CD8-positive, alpha-beta memory T cell (primary cell): ENCODE measurements at regions not wholly inside any gene's neighbourhood (a gene's known extent, or its start where the extent isn't known, plus 50 kb on each side); places are given as distances from the start of the nearest gene placed in this dataset.

Experiments
- CTCF ChIA-PET: fragments of 350-600 bp; sonication (Branson Sonifier 250); formaldehyde crosslinking; loops from one replicate; lab custom pipeline; 2021; ENCODE audit warnings: antibody characterized with exemption; lab: Charles Lee
- POLR2A ChIA-PET: fragments of 350-600 bp; sonication (Branson Sonifier 250); formaldehyde crosslinking; loops from one replicate; lab custom pipeline; 2021; ENCODE audit warnings: antibody characterized with exemption; lab: Charles Lee
- DNase-seq, 5 donors: peaks; one replicate each; pipeline versions ENCODE4 v3.0.0 to v3.0.0-alpha.2; 2020 to 2022; ENCODE audit warnings: mixed read lengths in 1 of 5
- H3K27ac ChIP-seq: one replicate; pipeline ENCODE4 v1.7.0; 2013; ENCODE audit warnings: low read depth, mild to moderate bottlenecking, low read length, moderate library complexity
- H3K27me3 ChIP-seq: 2 replicates; pipeline ENCODE4 v1.7.0; 2013; ENCODE audit warnings: low read length, mild to moderate bottlenecking; ENCODE audit not compliant: insufficient read depth, poor library complexity, severe bottlenecking
- H3K36me3 ChIP-seq: 2 replicates; pipeline ENCODE4 v1.7.0; 2013; ENCODE audit warnings: mild to moderate bottlenecking, low read length, moderate library complexity; ENCODE audit not compliant: insufficient read depth
- H3K4me1 ChIP-seq: 2 replicates; pipeline ENCODE4 v1.7.0; 2013; ENCODE audit warnings: mild to moderate bottlenecking, low read length, moderate library complexity; ENCODE audit not compliant: insufficient read depth
- H3K4me3 ChIP-seq: 2 replicates; pipeline ENCODE4 v1.7.0; 2013; ENCODE audit warnings: mild to moderate bottlenecking, low read length
- H3K9me3 ChIP-seq: 2 replicates; pipeline ENCODE4 v1.7.0; 2013; ENCODE audit warnings: mild to moderate bottlenecking, low read length
- H3K27ac Mint-ChIP-seq, 8 donors: one replicate each; pipeline ENCODE4 v1.8.0; 2020 to 2021; ENCODE audit warnings: mixed read lengths in 8 of 8, mild to moderate bottlenecking in 6 of 8, inconsistent platforms in 3 of 8, moderate library complexity in 3 of 8
- H3K27me3 Mint-ChIP-seq, 2 donors: one replicate each; pipeline ENCODE4 v1.8.0; 2020 to 2021; ENCODE audit warnings: mixed read lengths in 2 of 2, mild to moderate bottlenecking in 1 of 2, moderate library complexity in 1 of 2
- H3K36me3 Mint-ChIP-seq, 3 donors: one replicate each; pipeline ENCODE4 v1.8.0; 2020 to 2021; ENCODE audit warnings: mixed read lengths in 3 of 3, inconsistent platforms in 1 of 3, mild to moderate bottlenecking in 1 of 3
- H3K4me1 Mint-ChIP-seq, 3 donors: one replicate each; pipeline ENCODE4 v1.8.0; 2020 to 2021; ENCODE audit warnings: mixed read lengths in 3 of 3, inconsistent platforms in 1 of 3, mild to moderate bottlenecking in 1 of 3
- H3K4me3 Mint-ChIP-seq, 7 donors: one replicate each; pipeline ENCODE4 v1.8.0; 2020 to 2021; ENCODE audit warnings: mixed read lengths in 7 of 7, mild to moderate bottlenecking in 6 of 7, moderate library complexity in 4 of 7, inconsistent platforms in 2 of 7
- H3K9me3 Mint-ChIP-seq, 5 donors: one replicate each; pipeline ENCODE4 v1.8.0; 2020 to 2022; ENCODE audit warnings: mixed read lengths in 5 of 5, mild to moderate bottlenecking in 3 of 5, moderate library complexity in 2 of 5, inconsistent platforms in 1 of 5

DNA sequence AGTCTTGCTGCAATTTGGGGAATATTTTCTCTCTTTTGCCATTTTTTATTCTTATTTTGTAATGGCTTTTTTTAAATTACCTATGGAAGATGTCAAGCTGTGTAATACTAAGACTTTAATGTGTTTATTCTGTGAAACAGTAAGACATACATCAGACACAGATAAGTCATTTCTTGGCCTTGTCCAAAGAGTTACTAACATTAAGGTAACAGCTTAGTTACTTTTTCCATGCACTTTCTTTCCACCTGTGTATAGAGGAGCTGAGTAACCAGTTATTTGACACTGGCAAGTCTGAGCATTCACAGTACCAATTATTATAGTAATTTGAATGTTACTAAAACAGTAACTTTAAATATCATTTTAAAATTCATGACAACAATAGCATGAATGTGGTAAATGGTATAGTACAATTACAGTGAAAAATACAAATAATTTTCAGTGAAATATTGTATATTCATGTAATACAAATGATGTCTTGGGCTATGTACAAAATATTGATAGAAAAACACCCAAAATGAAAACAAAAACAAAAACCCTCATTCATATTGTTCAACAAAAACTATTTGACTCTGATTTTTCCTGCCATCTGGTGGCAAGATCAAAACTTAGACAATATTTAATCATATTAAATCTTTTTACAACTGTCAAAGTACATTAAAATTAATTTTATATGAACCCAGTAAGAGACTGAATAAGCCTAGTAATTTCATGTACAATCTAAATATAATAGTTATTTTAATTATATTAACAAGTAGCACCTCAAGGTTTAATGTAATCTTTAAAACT is 259.8 kb upstream of the SEMA3A start:
- Histone ChIP-seq H3K4me1 (no peaks in the 10 kb centered on the region), H3K9me3 (no peaks in the 10 kb centered on the region), H3K27me3 (no peaks in the 10 kb centered on the region), H3K4me3 (no peak overlapping the region), H3K27ac (no peak overlapping the region), H3K36me3 (no peaks in the 10 kb centered on the region)
- ChIA-PET POLR2A (no interaction called here), CTCF (no interaction called here)
- Mint-ChIP-seq H3K27ac (no peak overlapping the region), H3K36me3 (no peaks in the 10 kb centered on the region), H3K27me3 (no peaks in the 10 kb centered on the region), H3K4me1 (no peaks in the 10 kb centered on the region), H3K4me3 (no peak overlapping the region), H3K9me3 (peaks cover 0 to 13% (median 3%) of the 10 kb centered on the region in 5 donors)
- DNase-seq: no peak

DNA sequence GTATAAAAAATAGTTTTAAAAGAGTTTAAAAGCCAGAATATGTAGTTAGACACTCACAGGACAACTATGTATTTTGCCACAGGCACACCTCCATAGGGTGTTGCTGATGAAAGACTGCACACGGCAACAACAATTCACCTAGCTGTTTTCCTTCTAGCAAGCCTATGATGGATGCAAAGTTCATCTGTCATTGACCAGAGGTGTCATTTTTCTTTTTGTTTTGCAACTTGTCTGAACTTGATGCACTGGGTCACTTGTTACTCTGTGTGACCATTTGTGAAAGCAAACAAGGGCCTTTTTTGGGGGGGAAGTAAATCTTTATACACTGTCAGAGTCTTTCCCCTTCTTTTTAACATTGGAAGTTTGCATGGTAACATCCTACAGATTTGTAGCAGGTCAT is 258.0 kb upstream of the SEMA3A start:
- H3K27me3 ChIP-seq: no peaks in the 10 kb centered on the region
- H3K4me1 ChIP-seq: no peaks in the 10 kb centered on the region
- Mint-ChIP-seq H3K9me3 (peaks cover 0 to 17% (median 3%) of the 10 kb centered on the region in 5 donors), H3K4me1 (no peaks in the 10 kb centered on the region), H3K27ac (no peak overlapping the region), H3K27me3 (no peaks in the 10 kb centered on the region), H3K4me3 (no peak overlapping the region), H3K36me3 (no peaks in the 10 kb centered on the region)
- H3K36me3 ChIP-seq: no peaks in the 10 kb centered on the region
- H3K27ac ChIP-seq: no peak overlapping the region
- H3K9me3 ChIP-seq: no peaks in the 10 kb centered on the region
- POLR2A ChIA-PET: no interaction called here
- CTCF ChIA-PET: no interaction called here
- DNase-seq: no peak
- no peak overlapping the region for H3K4me3 ChIP-seq

DNA sequence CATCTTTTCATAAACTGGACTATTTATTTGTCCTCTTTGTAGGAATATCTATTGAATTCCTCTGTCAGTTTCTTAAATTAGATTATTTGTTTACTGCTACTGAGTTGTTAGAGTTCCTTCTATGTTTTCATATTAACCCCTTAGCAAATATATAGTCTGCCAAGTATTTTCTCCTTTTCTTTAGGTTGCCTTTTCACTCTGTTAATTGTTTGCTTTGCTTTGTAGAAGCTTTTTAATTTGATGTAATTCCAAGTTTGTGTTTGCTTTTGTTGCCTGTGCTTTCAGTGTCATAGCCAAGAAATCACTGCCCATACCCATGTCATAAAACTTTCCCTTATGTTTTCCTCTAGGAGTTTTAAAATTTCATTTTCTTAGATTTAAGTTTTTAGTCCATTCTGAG is 256.2 kb upstream of the SEMA3A start:
- Histone ChIP-seq H3K27me3 (no peaks in the 10 kb centered on the region), H3K36me3 (no peaks in the 10 kb centered on the region), H3K4me3 (no peak overlapping the region), H3K27ac (no peak overlapping the region), H3K4me1 (no peaks in the 10 kb centered on the region), H3K9me3 (no peaks in the 10 kb centered on the region)
- ChIA-PET POLR2A (no interaction called here), CTCF (no interaction called here)
- H3K36me3 Mint-ChIP-seq: no peaks in the 10 kb centered on the region
- peaks cover 2 to 25% (median 10%) of the 10 kb centered on the region in 5 donors for H3K9me3 Mint-ChIP-seq
- no peaks in the 10 kb centered on the region for H3K27me3 Mint-ChIP-seq
- no peak overlapping the region for H3K27ac Mint-ChIP-seq
- DNase-seq: no peak
- no peak overlapping the region for H3K4me3 Mint-ChIP-seq
- no peaks in the 10 kb centered on the region for H3K4me1 Mint-ChIP-seq

DNA sequence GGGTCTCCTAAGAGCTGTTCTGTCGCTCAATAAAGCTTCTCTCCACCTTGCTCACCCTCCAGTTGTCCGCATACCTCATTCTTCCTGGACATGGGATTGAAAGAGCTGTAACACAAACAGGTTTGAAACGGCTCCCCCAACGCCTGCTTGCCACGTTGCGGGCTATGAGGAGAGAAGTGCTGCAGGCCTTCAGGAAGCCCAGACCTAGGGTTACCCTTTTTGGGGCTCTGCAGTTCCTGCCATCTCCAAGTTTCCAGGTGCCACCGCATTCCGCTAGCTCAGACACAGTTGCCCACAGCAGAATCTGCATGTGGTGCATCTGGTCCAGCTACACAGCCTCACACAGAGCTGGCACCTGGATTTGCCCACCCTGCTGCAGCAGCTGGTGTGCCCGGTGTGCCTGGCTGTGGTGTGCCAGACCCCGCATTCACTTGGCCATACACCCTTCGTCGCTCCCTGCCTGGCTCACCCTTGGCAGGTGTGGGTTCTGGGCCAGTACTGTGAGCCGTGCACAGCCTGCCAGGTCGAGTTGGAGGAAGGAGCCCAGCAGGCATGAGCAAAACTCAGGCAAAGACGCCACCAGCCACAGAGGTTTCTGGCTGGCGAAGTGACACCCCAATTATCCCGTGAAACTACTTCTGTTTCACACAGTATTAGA is 253.2 kb upstream of the SEMA3A start:
- H3K27me3 Mint-ChIP-seq: no peaks in the 10 kb centered on the region
- H3K9me3 Mint-ChIP-seq: peaks cover 2 to 38% (median 12%) of the 10 kb centered on the region in 5 donors
- POLR2A ChIA-PET: no interaction called here
- no peaks in the 10 kb centered on the region for H3K36me3 ChIP-seq
- no peaks in the 10 kb centered on the region for H3K4me1 Mint-ChIP-seq
- H3K4me3 ChIP-seq: no peak overlapping the region
- no peak for DNase-seq
- H3K27ac Mint-ChIP-seq: no peak overlapping the region
- no peak overlapping the region for H3K27ac ChIP-seq
- no peaks in the 10 kb centered on the region for H3K9me3 ChIP-seq
- H3K36me3 Mint-ChIP-seq: no peaks in the 10 kb centered on the region
- H3K4me3 Mint-ChIP-seq: no peak overlapping the region
- CTCF ChIA-PET: no interaction called here
- no peaks in the 10 kb centered on the region for H3K4me1 ChIP-seq
- no peaks in the 10 kb centered on the region for H3K27me3 ChIP-seq

DNA sequence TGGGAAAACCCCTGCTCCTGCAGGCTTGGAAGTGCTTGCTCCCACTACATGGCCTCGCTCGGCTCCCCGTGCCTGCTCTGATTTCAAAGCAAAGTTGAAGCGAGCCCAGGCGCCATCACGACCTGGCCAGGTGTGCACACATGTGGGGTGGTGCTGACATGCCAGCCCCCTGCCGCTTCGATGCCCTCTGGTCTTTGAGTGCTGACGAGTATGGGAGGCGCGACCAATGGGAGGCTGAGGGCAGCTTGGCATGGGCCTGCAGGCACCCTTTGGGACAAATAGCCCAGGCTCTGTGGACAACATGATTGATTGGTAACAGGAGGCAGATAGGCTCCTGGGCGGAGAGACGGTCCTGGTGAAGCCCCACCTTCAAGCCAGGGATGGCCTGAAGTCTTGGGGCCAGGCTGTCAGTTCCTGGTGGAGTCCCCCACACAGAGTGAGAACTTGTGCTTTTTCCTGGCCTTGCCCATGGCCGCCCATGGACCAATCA is 252.4 kb upstream of the SEMA3A start:
- no peaks in the 10 kb centered on the region for H3K9me3 ChIP-seq
- no peak overlapping the region for H3K27ac ChIP-seq
- Mint-ChIP-seq H3K36me3 (no peaks in the 10 kb centered on the region), H3K4me1 (no peaks in the 10 kb centered on the region), H3K27me3 (no peaks in the 10 kb centered on the region), H3K4me3 (no peak overlapping the region), H3K9me3 (peaks cover 6 to 45% (median 12%) of the 10 kb centered on the region in 5 donors), H3K27ac (no peak overlapping the region)
- ChIA-PET CTCF (no interaction called here), POLR2A (no interaction called here)
- H3K27me3 ChIP-seq: no peaks in the 10 kb centered on the region
- no peak for DNase-seq
- no peak overlapping the region for H3K4me3 ChIP-seq
- no peaks in the 10 kb centered on the region for H3K4me1 ChIP-seq
- no peaks in the 10 kb centered on the region for H3K36me3 ChIP-seq

DNA sequence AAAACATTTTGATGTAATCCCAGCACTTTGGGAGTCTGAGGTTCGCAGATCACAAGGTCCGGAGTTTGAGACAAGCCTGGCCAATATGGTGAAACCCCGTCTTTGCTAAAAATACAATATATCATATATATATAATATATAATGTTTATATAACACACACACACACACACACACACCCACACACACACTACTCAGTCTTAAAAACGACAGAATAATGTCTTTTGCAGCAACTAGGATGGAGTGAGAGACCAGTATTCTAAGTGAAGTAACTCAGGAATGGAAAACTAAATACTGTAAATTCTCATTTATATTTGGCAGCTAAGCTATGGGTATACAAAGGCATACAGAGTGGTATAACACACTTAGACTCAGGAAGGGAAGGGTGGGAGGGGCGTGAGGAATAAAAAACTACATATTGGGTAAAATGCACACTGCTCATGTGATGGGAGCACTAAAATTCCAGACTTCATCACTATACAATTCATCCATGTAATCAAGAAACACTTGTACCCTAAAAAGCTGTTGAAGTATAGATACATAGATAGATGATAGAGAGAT is 231.2 kb upstream of the SEMA3A start:
- no peak overlapping the region for H3K4me3 Mint-ChIP-seq
- ChIA-PET POLR2A (no interaction called here), CTCF (no interaction called here)
- DNase-seq: no peak
- H3K9me3 Mint-ChIP-seq: peaks cover 5 to 22% (median 6%) of the 10 kb centered on the region in 5 donors
- no peaks in the 10 kb centered on the region for H3K27me3 Mint-ChIP-seq
- H3K4me1 ChIP-seq: no peaks in the 10 kb centered on the region
- H3K36me3 ChIP-seq: no peaks in the 10 kb centered on the region
- H3K4me3 ChIP-seq: no peak overlapping the region
- H3K27ac ChIP-seq: no peak overlapping the region
- H3K27me3 ChIP-seq: no peaks in the 10 kb centered on the region
- H3K36me3 Mint-ChIP-seq: no peaks in the 10 kb centered on the region
- H3K4me1 Mint-ChIP-seq: no peaks in the 10 kb centered on the region
- no peaks in the 10 kb centered on the region for H3K9me3 ChIP-seq
- no peak overlapping the region for H3K27ac Mint-ChIP-seq

DNA sequence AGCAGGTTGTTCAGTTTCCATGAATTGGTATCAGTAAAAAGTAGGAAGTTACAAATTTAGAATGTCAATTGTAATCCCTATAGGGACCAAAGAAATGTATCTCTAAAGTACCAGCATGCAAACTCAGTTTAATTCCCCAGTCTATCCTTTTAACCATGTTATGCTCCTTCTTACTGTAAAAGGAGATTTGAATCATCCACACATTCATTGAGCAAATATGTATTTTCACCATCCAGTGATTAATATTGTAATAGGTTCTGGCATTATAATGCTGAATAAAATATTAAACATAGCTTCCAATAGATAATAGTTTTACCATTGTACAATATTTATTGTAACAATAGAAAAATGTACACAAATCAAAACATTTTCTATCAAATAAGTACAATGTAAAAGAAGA is 228.2 kb upstream of the SEMA3A start:
- no peak for DNase-seq
- Histone ChIP-seq H3K4me1 (no peaks in the 10 kb centered on the region), H3K27ac (no peak overlapping the region), H3K9me3 (no peaks in the 10 kb centered on the region), H3K27me3 (no peaks in the 10 kb centered on the region), H3K36me3 (no peaks in the 10 kb centered on the region), H3K4me3 (no peak overlapping the region)
- Mint-ChIP-seq H3K36me3 (no peaks in the 10 kb centered on the region), H3K9me3 (peaks cover 9 to 32% (median 21%) of the 10 kb centered on the region in 5 donors), H3K27me3 (no peaks in the 10 kb centered on the region), H3K4me3 (no peak overlapping the region), H3K27ac (no peak overlapping the region), H3K4me1 (no peaks in the 10 kb centered on the region)
- ChIA-PET CTCF (no interaction called here), POLR2A (no interaction called here)

DNA sequence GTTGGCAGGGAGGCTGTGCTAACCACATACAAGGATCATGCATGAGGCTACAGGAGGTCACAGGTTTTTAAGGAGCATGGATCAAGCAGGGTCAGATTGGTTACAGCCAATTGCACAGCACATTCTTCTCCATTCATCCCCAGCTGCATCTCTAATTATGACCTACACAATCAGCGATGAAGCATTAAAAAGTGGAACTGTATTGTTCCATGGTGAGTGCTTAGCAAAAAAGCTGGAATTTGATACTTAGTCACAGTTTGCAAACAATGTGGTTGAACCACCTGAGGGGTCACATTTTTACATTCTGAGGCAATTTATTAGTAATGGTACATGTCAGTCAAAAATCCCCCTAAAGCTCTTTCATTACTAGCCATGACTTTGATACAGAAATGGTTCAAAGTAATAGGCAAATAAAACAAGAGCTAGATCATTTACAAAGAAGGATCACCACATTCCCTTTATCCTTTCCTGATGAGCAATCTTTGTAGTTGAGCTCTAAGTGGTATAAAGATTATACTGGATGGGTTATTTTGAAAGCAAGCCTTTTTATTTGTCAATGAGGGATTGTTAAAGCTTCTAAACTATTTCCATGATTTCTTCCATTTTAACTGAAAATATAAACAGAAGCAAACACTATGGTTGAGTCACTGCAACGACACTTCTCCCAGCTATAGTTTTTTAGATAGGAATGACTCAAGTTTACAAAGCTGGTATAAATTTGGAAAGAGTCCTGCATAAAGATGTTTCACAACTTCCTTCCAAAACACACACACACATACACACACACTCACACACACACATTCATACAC is 217.8 kb upstream of the SEMA3A start:
- H3K36me3 Mint-ChIP-seq: no peaks in the 10 kb centered on the region
- Histone ChIP-seq H3K27me3 (no peaks in the 10 kb centered on the region), H3K9me3 (no peaks in the 10 kb centered on the region), H3K36me3 (no peaks in the 10 kb centered on the region), H3K27ac (no peak overlapping the region), H3K4me3 (no peak overlapping the region), H3K4me1 (no peaks in the 10 kb centered on the region)
- peaks cover 0 to 23% (median 2%) of the 10 kb centered on the region in 5 donors for H3K9me3 Mint-ChIP-seq
- H3K27me3 Mint-ChIP-seq: no peaks in the 10 kb centered on the region
- DNase-seq: no peak
- POLR2A ChIA-PET: no interaction called here
- no peak overlapping the region for H3K27ac Mint-ChIP-seq
- CTCF ChIA-PET: no interaction called here
- H3K4me1 Mint-ChIP-seq: no peaks in the 10 kb centered on the region
- no peak overlapping the region for H3K4me3 Mint-ChIP-seq
